Uterus (tissue), 3 donors: ENCODE measurements at regions not wholly inside any gene's neighbourhood (a gene's known extent, or its start where the extent isn't known, plus 50 kb on each side); places are given as distances from the start of the nearest gene placed in this dataset.

Experiments used
- DNase-seq, 2 donors: peaks; one replicate each; pipeline ENCODE4 v3.0.0-alpha.2; 2019 to 2020
- H3K27ac ChIP-seq, 2 donors: fragments of 200-600 bp; sonication (generic); 1 replicate in 1 of 2; 2 replicates in 1 of 2; pipeline ENCODE4 v1.5.1; 2016 to 2018
- H3K27me3 ChIP-seq, 2 donors: fragments of 200-600 bp; sonication (generic); one replicate each; pipeline ENCODE4 v1.5.1; 2018 to 2019; ENCODE audit warnings: control low read depth in 1 of 2
- H3K36me3 ChIP-seq, 2 donors: fragments of 200-600 bp; sonication (generic); one replicate each; pipeline ENCODE4 v1.5.1; 2019; ENCODE audit warnings: control low read depth in 1 of 2
- H3K4me1 ChIP-seq, 2 donors: fragments of 200-600 bp; sonication (generic); one replicate each; pipeline ENCODE4 v1.5.1; 2018 to 2019; ENCODE audit warnings: control low read depth in 1 of 2
- H3K4me3 ChIP-seq, 2 donors: fragments of 200-600 bp; sonication (generic); 1 replicate in 1 of 2; 2 replicates in 1 of 2; pipeline ENCODE4 v1.5.1; 2018 to 2019; ENCODE audit warnings: mild to moderate bottlenecking in 1 of 2
- H3K9me3 ChIP-seq, 2 donors: fragments of 200-600 bp; sonication (generic); one replicate each; pipeline ENCODE4 v1.5.1; 2019; ENCODE audit warnings: control low read depth in 1 of 2
- POLR2A ChIP-seq, 2 donors: fragments of 450-650 bp; IDR thresholded peaks; one replicate each; pipeline ENCODE4 v1.6.1; 2016; ENCODE audit warnings: antibody characterized with exemption in 2 of 2, mild to moderate bottlenecking in 1 of 2, moderate library complexity in 1 of 2
- intact Hi-C: fragments of 100-400 bp; cut with DNase I; formaldehyde crosslinking; loops from one replicate; pipeline ENCODE4 v1.15.1; 2023; ENCODE audit warnings: low total_unique reads
- TF ChIP-seq, protein P1 (sequence below), 4 experiments: fragments of 200-600 bp in 2 of 4; fragments of 450-650 bp in 2 of 4; sonication (generic) in 2 of 4; IDR thresholded peaks; one replicate each; pipeline ENCODE4 v1.5.1; 2016 to 2019; ENCODE audit warnings: antibody characterized with exemption in 4 of 4, mild to moderate bottlenecking in 2 of 4, moderate library complexity in 1 of 4
- donor health status: DM: yes; HTN: yes; CAD: no.

DNA sequence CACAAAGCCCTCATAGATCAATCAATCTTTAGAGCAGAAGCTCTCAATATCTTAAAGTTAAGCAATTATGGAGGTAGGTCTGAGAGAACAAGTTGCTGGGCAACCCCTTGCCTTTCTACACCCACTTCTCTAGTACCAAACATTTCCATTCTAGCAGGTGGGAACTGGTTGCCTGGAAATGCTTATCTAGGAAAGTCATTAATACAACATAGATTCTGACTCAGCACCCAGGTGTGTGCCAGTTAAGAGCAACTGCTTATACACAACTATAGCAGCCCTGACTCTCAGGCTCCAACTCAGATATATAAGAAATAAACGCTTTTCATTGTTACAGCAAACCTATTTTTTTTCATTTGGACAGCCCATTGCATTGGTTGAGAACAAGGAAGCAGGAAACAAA, 237.7 kb downstream of the IRS1 start:
- H3K4me1 ChIP-seq = no peaks in the 10 kb centered on the region
- no peak overlapping the region for H3K4me3 ChIP-seq
- H3K27me3 ChIP-seq = no peaks in the 10 kb centered on the region
- intact Hi-C loops = no loop called here
- H3K27ac ChIP-seq = no peak overlapping the region
- no peaks in the 10 kb centered on the region for H3K36me3 ChIP-seq
- DNase-seq = no peak
- TF ChIP-seq, protein P1, sequence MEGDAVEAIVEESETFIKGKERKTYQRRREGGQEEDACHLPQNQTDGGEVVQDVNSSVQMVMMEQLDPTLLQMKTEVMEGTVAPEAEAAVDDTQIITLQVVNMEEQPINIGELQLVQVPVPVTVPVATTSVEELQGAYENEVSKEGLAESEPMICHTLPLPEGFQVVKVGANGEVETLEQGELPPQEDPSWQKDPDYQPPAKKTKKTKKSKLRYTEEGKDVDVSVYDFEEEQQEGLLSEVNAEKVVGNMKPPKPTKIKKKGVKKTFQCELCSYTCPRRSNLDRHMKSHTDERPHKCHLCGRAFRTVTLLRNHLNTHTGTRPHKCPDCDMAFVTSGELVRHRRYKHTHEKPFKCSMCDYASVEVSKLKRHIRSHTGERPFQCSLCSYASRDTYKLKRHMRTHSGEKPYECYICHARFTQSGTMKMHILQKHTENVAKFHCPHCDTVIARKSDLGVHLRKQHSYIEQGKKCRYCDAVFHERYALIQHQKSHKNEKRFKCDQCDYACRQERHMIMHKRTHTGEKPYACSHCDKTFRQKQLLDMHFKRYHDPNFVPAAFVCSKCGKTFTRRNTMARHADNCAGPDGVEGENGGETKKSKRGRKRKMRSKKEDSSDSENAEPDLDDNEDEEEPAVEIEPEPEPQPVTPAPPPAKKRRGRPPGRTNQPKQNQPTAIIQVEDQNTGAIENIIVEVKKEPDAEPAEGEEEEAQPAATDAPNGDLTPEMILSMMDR (IDR thresholded peaks at IDR 0.05) = no peak
- no peak for TF ChIP-seq POLR2A (IDR thresholded peaks at IDR 0.05)
- H3K9me3 ChIP-seq = no peaks in the 10 kb centered on the region

DNA sequence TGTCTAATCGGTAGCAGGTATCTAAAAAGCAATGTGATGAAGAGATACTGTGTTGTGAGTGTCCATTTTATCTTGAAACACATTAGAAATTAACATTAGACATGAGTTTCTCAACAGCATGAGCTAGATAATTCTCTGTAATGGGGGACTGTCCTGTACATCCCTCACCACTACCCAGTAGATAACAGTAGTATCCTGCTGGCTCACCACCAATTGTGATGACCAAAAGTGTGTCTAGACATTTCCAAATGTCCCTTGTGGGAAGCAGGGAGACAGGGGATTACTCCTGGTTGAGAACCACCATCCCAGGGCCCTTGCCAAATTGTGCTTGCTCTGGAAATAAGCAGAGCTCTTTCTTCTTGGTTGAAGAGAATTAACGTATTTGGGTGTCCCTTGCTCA, 239.3 kb downstream of the IRS1 start:
- Histone ChIP-seq H3K9me3 (no peaks in the 10 kb centered on the region), H3K4me1 (no peaks in the 10 kb centered on the region), H3K27me3 (no peaks in the 10 kb centered on the region), H3K27ac (no peak overlapping the region), H3K36me3 (no peaks in the 10 kb centered on the region), H3K4me3 (no peak overlapping the region)
- DNase-seq = no peak
- no peak for TF ChIP-seq POLR2A (IDR thresholded peaks at IDR 0.05)
- intact Hi-C loops = no loop called here

DNA sequence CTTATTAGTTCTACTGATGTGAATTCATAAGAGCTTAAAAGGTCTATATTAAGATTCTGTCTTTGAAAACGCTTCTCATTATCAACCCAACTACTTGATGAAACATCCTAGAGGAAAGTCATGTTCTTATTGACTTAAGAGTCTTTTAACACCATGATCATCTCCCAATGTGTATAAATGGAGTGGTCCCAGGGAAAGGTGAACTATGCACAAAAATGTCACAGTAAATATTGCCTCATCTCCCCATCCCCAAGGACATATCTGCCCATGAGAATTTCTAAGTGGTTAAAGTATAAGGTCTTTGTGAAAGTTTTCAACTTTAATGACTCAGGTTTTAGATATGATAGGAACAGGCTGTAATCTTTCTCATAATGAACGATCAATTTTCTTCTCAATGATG, 240.1 kb downstream of the IRS1 start:
- H3K27me3 ChIP-seq = no peaks in the 10 kb centered on the region
- no peaks in the 10 kb centered on the region for H3K9me3 ChIP-seq
- H3K27ac ChIP-seq = no peak overlapping the region
- DNase-seq = no peak
- no peak for TF ChIP-seq POLR2A (IDR thresholded peaks at IDR 0.05)
- TF ChIP-seq, protein P1 (IDR thresholded peaks at IDR 0.05) = no peak
- no peak overlapping the region for H3K4me3 ChIP-seq
- intact Hi-C loops = no loop called here
- no peaks in the 10 kb centered on the region for H3K36me3 ChIP-seq
- no peaks in the 10 kb centered on the region for H3K4me1 ChIP-seq

DNA sequence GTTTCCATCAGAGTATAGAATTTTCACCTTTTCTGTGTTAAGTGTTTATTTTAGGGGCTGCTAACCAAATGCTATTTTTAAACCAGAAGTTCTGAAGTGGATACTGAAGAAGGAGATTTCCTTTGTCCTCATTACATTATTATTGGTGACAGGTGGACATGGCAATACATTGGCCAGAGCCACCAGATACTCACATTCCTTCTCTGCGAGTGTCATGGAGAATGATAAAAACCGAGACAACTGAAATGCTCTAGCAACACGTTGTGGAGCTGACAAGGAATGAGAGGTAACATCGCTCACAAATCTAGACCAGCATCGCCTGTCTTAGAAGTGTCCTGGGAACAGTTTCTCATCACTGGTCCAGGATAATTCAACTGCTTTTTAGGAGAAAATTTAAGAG, 241.2 kb downstream of the IRS1 start:
- no peaks in the 10 kb centered on the region for H3K9me3 ChIP-seq
- no peaks in the 10 kb centered on the region for H3K27me3 ChIP-seq
- H3K36me3 ChIP-seq = no peaks in the 10 kb centered on the region

DNA sequence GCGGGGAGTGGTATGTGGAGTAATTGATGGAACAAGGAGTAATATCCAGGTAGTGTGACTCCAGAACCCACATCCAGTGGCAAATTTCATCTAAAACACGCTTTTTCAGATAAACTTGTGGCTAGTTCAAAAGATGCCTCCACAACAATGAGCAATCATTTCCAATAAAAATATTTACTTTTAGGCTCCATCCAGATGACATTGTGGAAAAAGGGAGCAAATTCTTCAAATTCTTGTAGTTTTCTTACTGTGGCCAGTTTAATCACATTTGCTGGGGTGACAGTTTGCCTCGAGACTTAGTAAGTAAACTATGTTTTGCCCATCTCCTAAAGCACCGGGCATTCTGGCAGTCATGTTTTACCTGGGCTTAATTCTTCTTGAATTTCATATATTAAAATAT, 243.6 kb downstream of the IRS1 start:
- TF ChIP-seq, protein P1 (IDR thresholded peaks at IDR 0.05) = no peak
- TF ChIP-seq POLR2A (IDR thresholded peaks at IDR 0.05) = no peak
- DNase-seq = no peak
- intact Hi-C loops = no loop called here

More for the DNA sequence above, 241.2 kb downstream of the IRS1 start:
- DNase-seq = no peak
- Histone ChIP-seq H3K27ac (no peak overlapping the region), H3K4me3 (no peak overlapping the region), H3K4me1 (no peaks in the 10 kb centered on the region)
- no peak for TF ChIP-seq POLR2A (IDR thresholded peaks at IDR 0.05)
- TF ChIP-seq, protein P1 (IDR thresholded peaks at IDR 0.05) = no peak
- intact Hi-C loops = no loop called here

DNA sequence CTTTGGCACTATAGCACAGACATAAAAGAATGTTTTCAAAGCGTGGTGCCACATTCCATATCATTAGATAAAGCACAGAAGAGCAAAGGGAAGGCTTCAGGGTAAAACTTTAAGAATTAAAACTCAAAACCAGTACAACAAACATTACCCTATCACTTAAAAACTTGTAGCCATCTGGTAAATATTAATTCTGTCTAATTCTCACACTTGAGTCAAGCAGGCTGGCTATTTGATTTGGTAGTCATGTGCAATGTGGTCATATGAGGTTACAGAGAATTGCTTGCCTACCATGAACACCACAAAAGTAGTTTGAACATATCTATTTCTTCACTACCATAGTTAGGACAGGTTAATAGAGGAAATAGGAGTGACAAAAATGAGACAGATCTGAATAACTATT, 244.9 kb downstream of the IRS1 start:
- no peak overlapping the region for H3K27ac ChIP-seq
- H3K27me3 ChIP-seq = no peaks in the 10 kb centered on the region
- no peaks in the 10 kb centered on the region for H3K4me1 ChIP-seq
- intact Hi-C loops = no loop called here
- no peaks in the 10 kb centered on the region for H3K36me3 ChIP-seq
- no peak overlapping the region for H3K4me3 ChIP-seq
- H3K9me3 ChIP-seq = no peaks in the 10 kb centered on the region
- TF ChIP-seq, protein P1 (IDR thresholded peaks at IDR 0.05) = no peak
- TF ChIP-seq POLR2A (IDR thresholded peaks at IDR 0.05) = no peak
- no peak for DNase-seq

More for the DNA sequence above, 243.6 kb downstream of the IRS1 start:
- Histone ChIP-seq H3K27me3 (no peaks in the 10 kb centered on the region), H3K4me1 (no peaks in the 10 kb centered on the region), H3K36me3 (no peaks in the 10 kb centered on the region), H3K9me3 (no peaks in the 10 kb centered on the region), H3K4me3 (no peak overlapping the region), H3K27ac (no peak overlapping the region)
